ENCODE measurements at regions not wholly inside any gene's neighbourhood (a gene's known extent, or its start where the extent isn't known, plus 50 kb on each side); places are given as distances from the start of the nearest gene placed in this dataset.
"Not testable (repeated sequence)": the region's sequence is repeated elsewhere in the genome, so short reads cannot be mapped to it uniquely, and the experiment has no call there.

GRCh38 chr12:74752215-74752614 lies 214.6 kb downstream of the ATXN7L3B start:
- DNase-seq (ENCODE audit: low spot score in 2 of 2, unreplicated experiment in 2 of 2), result no peak
- Mint-ChIP-seq H3K36me3 (no peaks in the 10 kb centered on the region), H3K9me3 (peaks cover 4% of the 10 kb centered on the region), H3K4me1 (peaks cover 2% of the 10 kb centered on the region), H3K27ac (no peak overlapping the region), H3K27me3 (ENCODE audit: low read depth) (no peaks in the 10 kb centered on the region), H3K4me3 (no peak overlapping the region)
- TF ChIP-seq, protein P1, sequence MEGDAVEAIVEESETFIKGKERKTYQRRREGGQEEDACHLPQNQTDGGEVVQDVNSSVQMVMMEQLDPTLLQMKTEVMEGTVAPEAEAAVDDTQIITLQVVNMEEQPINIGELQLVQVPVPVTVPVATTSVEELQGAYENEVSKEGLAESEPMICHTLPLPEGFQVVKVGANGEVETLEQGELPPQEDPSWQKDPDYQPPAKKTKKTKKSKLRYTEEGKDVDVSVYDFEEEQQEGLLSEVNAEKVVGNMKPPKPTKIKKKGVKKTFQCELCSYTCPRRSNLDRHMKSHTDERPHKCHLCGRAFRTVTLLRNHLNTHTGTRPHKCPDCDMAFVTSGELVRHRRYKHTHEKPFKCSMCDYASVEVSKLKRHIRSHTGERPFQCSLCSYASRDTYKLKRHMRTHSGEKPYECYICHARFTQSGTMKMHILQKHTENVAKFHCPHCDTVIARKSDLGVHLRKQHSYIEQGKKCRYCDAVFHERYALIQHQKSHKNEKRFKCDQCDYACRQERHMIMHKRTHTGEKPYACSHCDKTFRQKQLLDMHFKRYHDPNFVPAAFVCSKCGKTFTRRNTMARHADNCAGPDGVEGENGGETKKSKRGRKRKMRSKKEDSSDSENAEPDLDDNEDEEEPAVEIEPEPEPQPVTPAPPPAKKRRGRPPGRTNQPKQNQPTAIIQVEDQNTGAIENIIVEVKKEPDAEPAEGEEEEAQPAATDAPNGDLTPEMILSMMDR (IDR thresholded peaks at IDR 0.05; ENCODE audit: unreplicated experiment), result no peak

DNA sequence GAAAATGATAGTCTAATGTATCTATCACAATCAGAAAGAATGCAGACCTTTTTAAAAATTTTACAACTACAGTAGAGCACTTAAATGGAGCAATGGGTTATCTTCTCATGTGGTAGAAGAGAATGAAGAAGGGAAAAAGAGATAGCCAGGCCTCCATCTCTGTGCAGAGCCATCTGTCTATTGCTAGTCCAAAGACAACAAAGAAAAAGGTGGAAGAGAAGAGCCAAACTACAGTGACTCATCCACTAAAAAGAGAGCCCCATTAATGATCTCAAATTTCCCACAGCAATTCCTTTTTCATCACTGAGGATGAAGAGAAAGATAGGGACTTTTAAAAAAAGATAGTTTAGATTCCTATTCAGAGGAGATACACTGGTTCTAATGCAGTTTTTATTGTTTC lies 232.9 kb downstream of the ATXN7L3B start:
- DNase-seq (ENCODE audit: low spot score in 2 of 2, unreplicated experiment in 2 of 2), result no peak
- Mint-ChIP-seq H3K27me3 (ENCODE audit: low read depth) (peaks cover 17% of the 10 kb centered on the region), H3K36me3 (no peaks in the 10 kb centered on the region), H3K9me3 (no peaks in the 10 kb centered on the region), H3K4me1 (no peaks in the 10 kb centered on the region), H3K27ac (no peak overlapping the region), H3K4me3 (no peak overlapping the region)
- TF ChIP-seq, protein P1 (IDR thresholded peaks at IDR 0.05; ENCODE audit: unreplicated experiment), result no peak

DNA sequence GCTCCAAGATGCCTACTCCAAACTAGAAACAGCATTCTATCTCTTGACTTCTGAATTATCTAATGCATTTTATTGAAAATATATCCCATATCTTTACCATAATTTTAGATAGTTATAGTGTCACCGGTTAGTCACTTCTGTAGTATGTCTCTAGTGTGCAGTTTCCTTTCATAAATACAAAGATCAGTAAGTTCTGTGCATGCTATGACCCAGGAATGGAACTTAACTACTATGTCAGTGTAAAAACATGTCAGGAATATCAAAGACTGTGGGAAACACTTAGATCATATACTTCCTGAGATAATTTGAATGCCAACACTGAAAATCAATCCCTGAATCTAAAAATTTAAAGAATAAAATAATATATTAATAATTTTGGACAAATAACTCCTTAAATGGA lies 237.6 kb downstream of the ATXN7L3B start:
- TF ChIP-seq, protein P1 (IDR thresholded peaks at IDR 0.05; ENCODE audit: unreplicated experiment), result no peak
- Mint-ChIP-seq H3K27me3 (ENCODE audit: low read depth) (no peaks in the 10 kb centered on the region), H3K27ac (no peak overlapping the region), H3K9me3 (no peaks in the 10 kb centered on the region), H3K36me3 (no peaks in the 10 kb centered on the region), H3K4me3 (no peak overlapping the region), H3K4me1 (no peaks in the 10 kb centered on the region)
- DNase-seq (ENCODE audit: low spot score in 2 of 2, unreplicated experiment in 2 of 2), result no peak

DNA sequence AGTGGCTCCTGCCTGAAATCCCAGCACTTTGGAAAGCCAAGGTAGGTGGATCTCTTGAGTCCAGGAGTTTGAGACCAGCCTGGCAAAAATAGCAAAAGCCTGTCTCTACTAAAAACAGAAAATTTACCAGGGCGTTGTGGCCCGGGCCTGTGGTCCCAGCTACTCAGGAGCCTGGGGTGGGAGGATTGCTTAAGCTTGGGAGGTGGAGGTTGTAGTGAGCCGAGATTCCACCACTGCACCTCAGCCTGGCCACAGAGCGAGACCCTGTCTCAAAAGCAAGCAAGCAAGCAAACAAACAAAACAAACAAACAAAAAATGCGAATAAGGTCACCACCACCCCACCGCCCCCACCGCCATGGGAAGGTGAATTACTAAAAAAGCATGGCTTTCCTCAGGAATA lies 238.7 kb downstream of the ATXN7L3B start:
- H3K36me3 Mint-ChIP-seq, result no peaks in the 10 kb centered on the region
- H3K27me3 Mint-ChIP-seq (ENCODE audit: low read depth), result no peaks in the 10 kb centered on the region
- H3K27ac Mint-ChIP-seq, result no peak overlapping the region
- H3K4me3 Mint-ChIP-seq, result no peak overlapping the region
- H3K4me1 Mint-ChIP-seq, result no peaks in the 10 kb centered on the region
- DNase-seq (ENCODE audit: low spot score in 2 of 2, unreplicated experiment in 2 of 2), result no peak
- TF ChIP-seq, protein P1 (IDR thresholded peaks at IDR 0.05; ENCODE audit: unreplicated experiment), result no peak
- H3K9me3 Mint-ChIP-seq, result no peaks in the 10 kb centered on the region

GRCh38 chr12:74780182-74780849 lies 242.7 kb downstream of the ATXN7L3B start:
- H3K9me3 Mint-ChIP-seq, result no peaks in the 10 kb centered on the region
- no peak for DNase-seq (ENCODE audit: low spot score in 2 of 2, unreplicated experiment in 2 of 2)

DNA sequence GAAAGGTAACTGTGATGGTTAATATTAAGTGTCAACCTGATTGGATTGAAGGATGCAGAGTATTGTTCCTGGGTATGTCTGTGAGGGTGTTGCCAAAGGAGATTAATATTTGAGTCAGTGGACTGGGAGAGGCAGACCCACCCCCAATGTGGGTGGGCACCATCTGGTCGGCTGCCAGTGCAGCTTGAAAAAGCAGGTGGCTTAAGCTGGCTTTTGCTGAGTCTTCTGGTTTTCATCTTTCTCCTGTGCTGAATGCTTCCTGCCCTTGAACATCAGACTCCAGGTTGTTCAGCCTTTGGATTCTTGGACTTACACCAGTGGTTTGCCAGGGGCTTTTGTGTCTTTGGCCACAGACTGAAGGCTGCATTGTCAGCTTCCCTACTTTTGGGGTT lies 243.2 kb downstream of the ATXN7L3B start:
- H3K27ac Mint-ChIP-seq; H3K4me1 Mint-ChIP-seq; H3K4me3 Mint-ChIP-seq; H3K27me3 Mint-ChIP-seq (ENCODE audit: low read depth); DNase-seq (ENCODE audit: low spot score in 2 of 2, unreplicated experiment in 2 of 2); H3K36me3 Mint-ChIP-seq; H3K9me3 Mint-ChIP-seq: not testable (repeated sequence)

More at GRCh38 chr12:74780182-74780849, 242.7 kb downstream of the ATXN7L3B start:
- Mint-ChIP-seq H3K36me3 (no peaks in the 10 kb centered on the region), H3K27ac (no peak overlapping the region), H3K27me3 (ENCODE audit: low read depth) (no peaks in the 10 kb centered on the region), H3K4me1 (no peaks in the 10 kb centered on the region), H3K4me3 (no peak overlapping the region)
- TF ChIP-seq, protein P1 (IDR thresholded peaks at IDR 0.05; ENCODE audit: unreplicated experiment), result no peak
